ENCODE measurements at regions not wholly inside any gene's neighbourhood (a gene's known extent, or its start where the extent isn't known, plus 50 kb on each side); places are given as distances from the start of the nearest gene placed in this dataset.

GRCh38 chr13:105232006-105232405, 1303.5 kb downstream of the EFNB2 start:
- no peak for DNase-seq
- intact Hi-C loops (cut with DNase I; ENCODE audit: low total_unique reads) = no loop called here
- Histone ChIP-seq H3K36me3 (no peaks in the 10 kb centered on the region), H3K4me3 (no peak overlapping the region), H3K4me1 (no peaks in the 10 kb centered on the region), H3K27ac (no peak overlapping the region), H3K27me3 (no peaks in the 10 kb centered on the region), H3K9me3 (no peaks in the 10 kb centered on the region)
- TF ChIP-seq POLR2A (IDR thresholded peaks at IDR 0.05) (no peak), CTCF (IDR thresholded peaks at IDR 0.05) (no peak)

GRCh38 chr13:105231579-105231978, 1303.9 kb downstream of the EFNB2 start:
- TF ChIP-seq CTCF (IDR thresholded peaks at IDR 0.05) (no peak), POLR2A (IDR thresholded peaks at IDR 0.05) (no peak)
- no peak for DNase-seq
- intact Hi-C loops (cut with DNase I; ENCODE audit: low total_unique reads) = no loop called here
- Histone ChIP-seq H3K4me1 (no peaks in the 10 kb centered on the region), H3K4me3 (no peak overlapping the region), H3K9me3 (no peaks in the 10 kb centered on the region), H3K27ac (no peak overlapping the region), H3K36me3 (no peaks in the 10 kb centered on the region), H3K27me3 (no peaks in the 10 kb centered on the region)

GRCh38 chr13:105220881-105221280, 1314.6 kb downstream of the EFNB2 start:
- Histone ChIP-seq H3K36me3 (no peaks in the 10 kb centered on the region), H3K4me3 (no peak overlapping the region), H3K4me1 (no peaks in the 10 kb centered on the region), H3K9me3 (no peaks in the 10 kb centered on the region), H3K27ac (no peak overlapping the region), H3K27me3 (no peaks in the 10 kb centered on the region)
- TF ChIP-seq CTCF (IDR thresholded peaks at IDR 0.05) (no peak), POLR2A (IDR thresholded peaks at IDR 0.05) (no peak)
- intact Hi-C loops (cut with DNase I; ENCODE audit: low total_unique reads) = no loop called here
- no peak for DNase-seq

GRCh38 chr13:105220063-105220462, 1315.4 kb downstream of the EFNB2 start:
- no peaks in the 10 kb centered on the region for H3K27me3 ChIP-seq
- no peak for TF ChIP-seq CTCF (IDR thresholded peaks at IDR 0.05)
- TF ChIP-seq POLR2A (IDR thresholded peaks at IDR 0.05) = no peak
- no peak overlapping the region for H3K4me3 ChIP-seq
- no peak overlapping the region for H3K27ac ChIP-seq
- intact Hi-C loops (cut with DNase I; ENCODE audit: low total_unique reads) = no loop called here
- no peaks in the 10 kb centered on the region for H3K4me1 ChIP-seq
- no peaks in the 10 kb centered on the region for H3K36me3 ChIP-seq
- no peaks in the 10 kb centered on the region for H3K9me3 ChIP-seq
- no peak for DNase-seq

- H3K36me3 ChIP-seq = no peaks in the 10 kb centered on the region
- intact Hi-C loops (cut with DNase I; ENCODE audit: low total_unique reads) = no loop called here
- no peaks in the 10 kb centered on the region for H3K9me3 ChIP-seq
- TF ChIP-seq CTCF (IDR thresholded peaks at IDR 0.05) = no peak
- TF ChIP-seq POLR2A (IDR thresholded peaks at IDR 0.05) = no peak
- H3K27ac ChIP-seq = no peak overlapping the region
- no peaks in the 10 kb centered on the region for H3K27me3 ChIP-seq
- DNase-seq = no peak
- no peak overlapping the region for H3K4me3 ChIP-seq
- H3K4me1 ChIP-seq = no peaks in the 10 kb centered on the region
Observed at GRCh38 chr13:105219651-105220050, 1315.8 kb downstream of the EFNB2 start.
